Spleen (tissue), 11 donors: ENCODE measurements at regions not wholly inside any gene's neighbourhood (a gene's known extent, or its start where the extent isn't known, plus 50 kb on each side); places are given as distances from the start of the nearest gene placed in this dataset.

Experiments
- DNase-seq: peaks from one replicate; pipeline ENCODE4 v3.0.0-alpha.2; 2020
- H3K27ac ChIP-seq, 8 donors: fragments of 200-600 bp; sonication (generic) in 7 of 8; 1 replicate in 4 of 8; 2 replicates in 4 of 8; pipeline versions ENCODE4 v1.5.0 to v1.8.0; 2016 to 2021; ENCODE audit warnings: inconsistent platforms in 4 of 8, mild to moderate bottlenecking in 4 of 8, moderate library complexity in 1 of 8
- H3K27me3 ChIP-seq, 7 donors: fragments of 200-600 bp; sonication (generic) in 6 of 7; replicated peaks in 1 of 7; 1 replicate in 4 of 7; 2 replicates in 3 of 7; pipeline versions ENCODE4 v1.5.0 to v1.8.0; 2016 to 2021; ENCODE audit warnings: inconsistent platforms in 3 of 7, mild to moderate bottlenecking in 1 of 7
- H3K36me3 ChIP-seq, 6 donors: fragments of 200-600 bp; sonication (generic) in 5 of 6; 1 replicate in 4 of 6; 2 replicates in 2 of 6; pipeline versions ENCODE4 v1.5.0 to v1.8.0; 2016 to 2021; ENCODE audit warnings: inconsistent platforms in 2 of 6
- H3K4me1 ChIP-seq, 6 donors: fragments of 200-600 bp; sonication (generic) in 5 of 6; 1 replicate in 3 of 6; 2 replicates in 3 of 6; pipeline versions ENCODE4 v1.5.0 to v1.8.0; 2016 to 2021; ENCODE audit warnings: inconsistent platforms in 3 of 6
- H3K4me3 ChIP-seq, 8 donors: fragments of 200-600 bp; sonication (generic) in 7 of 8; 1 replicate in 4 of 8; 2 replicates in 4 of 8; pipeline versions ENCODE4 v1.5.0 to v1.8.0; 2016 to 2021; ENCODE audit warnings: inconsistent platforms in 4 of 8, mild to moderate bottlenecking in 4 of 8, moderate library complexity in 2 of 8
- H3K9me3 ChIP-seq, 8 donors: fragments of 200-600 bp; sonication (generic) in 7 of 8; 1 replicate in 4 of 8; 2 replicates in 4 of 8; pipeline versions ENCODE4 v1.5.0 to v1.8.0; 2016 to 2021; ENCODE audit warnings: inconsistent platforms in 4 of 8
- CTCF ChIP-seq, 11 experiments: fragments of 200-600 bp in 7 of 11; fragments of 450-650 bp in 4 of 11; sonication (generic) in 4 of 11; IDR thresholded peaks in 8 of 11; conservative IDR thresholded peaks in 3 of 11; 1 replicate in 7 of 11; 2 replicates in 4 of 11; pipeline versions ENCODE4 v1.4.0 to v1.8.0; 2016 to 2021; ENCODE audit warnings: antibody characterized with exemption in 11 of 11, inconsistent platforms in 4 of 11, mild to moderate bottlenecking in 1 of 11
- POLR2A ChIP-seq, 3 donors: fragments of 450-650 bp; IDR thresholded peaks; one replicate each; pipeline ENCODE4 v1.5.1; 2017; ENCODE audit warnings: antibody characterized with exemption in 3 of 3, mild to moderate bottlenecking in 1 of 3
- POLR2AphosphoS5 ChIP-seq, 3 donors: sonication (generic); formaldehyde crosslinking; IDR thresholded peaks; one replicate each; pipeline ENCODE4 v1.5.1; 2017; ENCODE audit warnings: antibody characterized with exemption in 3 of 3
- WGBS, 5 donors: extraction: QIAGEN DNeasy Blood & Tissue Kit in 3 of 5; methylation state at CpG; one replicate each; pipeline versions ENCODE4 v1.1.5 to v1.1.7; 2013 to 2018; 5-methylcytosine and 5-hydroxymethylcytosine counted together
- intact Hi-C: fragments of 100-400 bp; cut with DNase I; formaldehyde crosslinking; loops from one replicate; pipeline ENCODE4 v1.15.0; 2023; ENCODE audit warnings: low total_unique reads
- donor health status: healthy with polysubstance abuse.
- donor health status: DM: no; HTN: no; CAD: no; lungs with moderate emphysema.
- donor health status: DM: no; HTN: no; CAD: no.
- donor health status: Bipolar disorder and iron deficiency.
- donor health status: healthy.
- donor health status: DM: no; HTN: no; CAD: no.
- donor health status: DM: yes; HTN: yes; CAD: no.

GRCh38 chr10:16117305-16117695 is 257.0 kb upstream of the MINDY3 start:
- H3K4me3 ChIP-seq: no peak overlapping the region
- H3K27me3 ChIP-seq: no peaks in the 10 kb centered on the region
- WGBS, 5 donors: 78 to 85% (median 82%) methylated on average over 4 of the region's 4 CpGs
- H3K36me3 ChIP-seq: no peaks in the 10 kb centered on the region
- no peaks in the 10 kb centered on the region for H3K9me3 ChIP-seq
- H3K27ac ChIP-seq: no peak overlapping the region
- DNase-seq: no peak
- H3K4me1 ChIP-seq: no peaks in the 10 kb centered on the region
- intact Hi-C loops: no loop called here
- TF ChIP-seq POLR2AphosphoS5 (IDR thresholded peaks at IDR 0.05) (no peak), POLR2A (IDR thresholded peaks at IDR 0.05) (no peak), CTCF (IDR thresholded peaks at IDR 0.05 in 8 of 11, conservative IDR thresholded peaks at IDR 0.05 in 3 of 11) (no peak)

- H3K27ac ChIP-seq: no peak overlapping the region
- H3K4me1 ChIP-seq: no peaks in the 10 kb centered on the region
- H3K36me3 ChIP-seq: no peaks in the 10 kb centered on the region
- intact Hi-C loops: no loop called here
- H3K9me3 ChIP-seq: no peaks in the 10 kb centered on the region
- no peak overlapping the region for H3K4me3 ChIP-seq
- DNase-seq: no peak
- no peak for TF ChIP-seq CTCF (IDR thresholded peaks at IDR 0.05 in 8 of 11, conservative IDR thresholded peaks at IDR 0.05 in 3 of 11)
- H3K27me3 ChIP-seq: no peaks in the 10 kb centered on the region
Measured at GRCh38 chr10:16119445-16119844, 259.1 kb upstream of the MINDY3 start.

GRCh38 chr10:16120563-16120962 is 260.3 kb upstream of the MINDY3 start:
- Histone ChIP-seq H3K4me3 (no peak overlapping the region), H3K9me3 (peaks cover 0 to 1% (median 0%) of the 10 kb centered on the region in 8 donors), H3K36me3 (no peaks in the 10 kb centered on the region), H3K27me3 (no peaks in the 10 kb centered on the region), H3K4me1 (no peaks in the 10 kb centered on the region), H3K27ac (no peak overlapping the region)
- 74 to 91% (median 81%) methylated on average over 3 of the region's 3 CpGs for WGBS, 5 donors
- no peak for DNase-seq
- intact Hi-C loops: no loop called here
- TF ChIP-seq POLR2A (IDR thresholded peaks at IDR 0.05) (no peak), POLR2AphosphoS5 (IDR thresholded peaks at IDR 0.05) (no peak), CTCF (IDR thresholded peaks at IDR 0.05 in 8 of 11, conservative IDR thresholded peaks at IDR 0.05 in 3 of 11) (no peak)

GRCh38 chr10:16141499-16141898 is 281.2 kb upstream of the MINDY3 start:
- intact Hi-C loops: no loop called here
- WGBS, 5 donors: 64 to 85% (median 75%) methylated on average over 2 of the region's 2 CpGs
- Histone ChIP-seq H3K36me3 (no peaks in the 10 kb centered on the region), H3K4me1 (no peaks in the 10 kb centered on the region), H3K9me3 (peaks cover 0 to 5% (median 1%) of the 10 kb centered on the region in 8 donors), H3K27me3 (no peaks in the 10 kb centered on the region), H3K27ac (no peak overlapping the region), H3K4me3 (no peak overlapping the region)
- no peak for DNase-seq
- TF ChIP-seq POLR2A (IDR thresholded peaks at IDR 0.05) (no peak), CTCF (IDR thresholded peaks at IDR 0.05 in 8 of 11, conservative IDR thresholded peaks at IDR 0.05 in 3 of 11) (no peak), POLR2AphosphoS5 (IDR thresholded peaks at IDR 0.05) (no peak)
